GM04503 (cell line): ENCODE measurements at regions not wholly inside any gene's neighbourhood (a gene's known extent, or its start where the extent isn't known, plus 50 kb on each side); places are given as distances from the start of the nearest gene placed in this dataset.
"Not testable (repeated sequence)": the region's sequence is repeated elsewhere in the genome, so short reads cannot be mapped to it uniquely, and the experiment has no call there.

Source experiments
- DNase-seq: peaks from one replicate; pipeline ENCODE4 v3.0.0-alpha.2; 2012; ENCODE audit warnings: low read depth

DNA sequence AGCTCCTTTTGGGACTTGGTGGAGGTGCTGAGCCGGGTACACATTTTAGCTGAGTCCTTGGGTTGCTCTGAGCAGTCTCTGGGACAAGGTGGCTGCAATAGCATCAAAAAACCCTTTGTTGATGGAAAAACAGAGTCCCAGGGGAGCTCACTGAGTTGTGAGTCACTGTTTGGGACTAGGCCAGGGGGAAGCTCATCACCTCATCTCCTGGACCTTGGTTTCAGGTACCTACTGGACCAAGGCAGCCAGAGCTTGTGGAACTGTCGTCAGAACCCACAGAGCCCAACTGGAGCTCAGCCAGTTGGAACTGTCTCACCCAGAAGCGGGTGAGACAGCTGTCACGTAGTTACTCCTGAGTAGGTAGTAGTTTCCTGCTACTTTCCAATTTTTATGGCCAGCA, 146.7 kb downstream of the HLX start:
- DNase-seq = no peak

DNA sequence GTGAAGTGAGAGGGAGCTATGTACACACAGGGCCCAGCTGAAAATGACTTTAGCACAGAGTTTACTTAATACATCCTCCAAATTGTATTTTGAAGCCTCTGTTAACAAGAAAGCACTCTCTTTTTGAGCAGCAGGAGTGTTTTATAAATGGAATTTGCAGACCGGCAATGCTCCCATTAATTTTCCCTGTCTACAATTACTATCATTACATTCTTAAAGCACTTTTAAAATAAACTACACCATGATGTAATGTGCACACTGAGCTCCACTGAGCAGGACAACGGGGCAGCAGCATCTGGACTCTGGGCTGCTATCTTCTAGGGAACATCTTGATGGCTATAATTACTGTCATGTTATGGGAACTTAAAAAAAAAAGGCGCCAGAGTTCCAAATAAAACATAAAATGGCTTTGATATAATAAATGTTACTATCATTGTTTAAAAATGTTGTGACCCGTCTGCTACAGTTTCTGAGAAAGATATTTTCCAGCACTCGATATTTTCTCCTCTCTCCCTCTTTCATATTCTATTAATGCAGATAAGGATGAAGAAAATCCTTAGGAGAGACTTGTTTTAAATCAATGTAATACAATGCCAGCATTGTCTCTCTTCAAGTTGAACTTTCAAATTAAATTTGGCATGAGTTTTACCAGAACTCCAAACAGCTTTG, 150.9 kb downstream of the HLX start:
- no peak for DNase-seq

DNA sequence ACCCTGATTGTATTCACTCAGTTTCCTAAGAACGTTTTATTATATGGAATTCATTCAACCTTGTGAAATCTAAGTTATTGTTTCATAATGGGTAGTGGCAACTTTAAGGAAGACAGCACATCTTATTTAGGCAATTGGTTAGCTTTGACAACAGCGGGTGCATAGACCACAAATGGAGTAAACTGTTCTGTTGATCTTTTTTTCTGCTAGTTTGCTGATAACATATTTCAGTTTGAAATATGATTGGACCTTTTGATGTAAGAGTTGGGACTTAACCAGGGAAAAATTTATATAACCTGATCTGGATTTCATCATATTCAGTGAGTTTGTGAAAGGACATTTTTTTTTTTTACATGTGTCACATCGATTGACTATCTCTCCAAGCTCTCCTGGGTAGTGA, 151.7 kb downstream of the HLX start:
- no peak for DNase-seq

DNA sequence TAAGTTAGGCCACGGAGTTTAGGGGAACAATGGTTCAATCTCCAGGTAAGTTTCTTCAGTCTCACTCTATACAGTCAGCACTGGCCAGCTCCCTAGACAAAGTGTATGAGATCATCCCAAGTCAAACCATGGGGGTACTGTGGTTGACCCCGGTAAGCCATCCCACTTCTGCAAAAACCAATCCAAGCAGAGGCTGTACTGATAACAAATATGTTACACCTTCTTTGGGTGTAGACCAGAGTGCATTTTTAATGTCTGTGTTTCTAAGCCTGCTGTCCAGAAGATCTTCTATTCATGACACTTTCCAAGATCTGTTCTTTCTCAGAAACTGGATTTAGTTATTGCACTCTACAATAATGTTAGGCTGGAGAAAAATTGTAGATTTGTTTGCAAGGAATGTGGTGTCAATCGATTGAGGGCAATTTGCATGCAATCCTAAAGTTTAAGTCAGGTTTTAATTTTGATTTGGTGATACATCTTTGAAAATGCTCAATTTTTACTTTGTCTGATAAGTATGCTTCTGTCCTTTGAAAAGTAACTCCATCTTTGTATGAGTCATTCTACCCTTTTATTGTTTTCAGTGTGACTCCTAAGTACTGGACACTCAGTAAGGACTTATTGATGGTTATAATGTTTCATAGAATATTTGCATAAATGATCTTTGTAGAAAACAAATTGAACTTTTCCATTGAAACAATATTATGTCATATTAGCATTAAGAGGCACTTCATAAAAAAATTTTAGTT, 152.4 kb downstream of the HLX start:
- DNase-seq = no peak

DNA sequence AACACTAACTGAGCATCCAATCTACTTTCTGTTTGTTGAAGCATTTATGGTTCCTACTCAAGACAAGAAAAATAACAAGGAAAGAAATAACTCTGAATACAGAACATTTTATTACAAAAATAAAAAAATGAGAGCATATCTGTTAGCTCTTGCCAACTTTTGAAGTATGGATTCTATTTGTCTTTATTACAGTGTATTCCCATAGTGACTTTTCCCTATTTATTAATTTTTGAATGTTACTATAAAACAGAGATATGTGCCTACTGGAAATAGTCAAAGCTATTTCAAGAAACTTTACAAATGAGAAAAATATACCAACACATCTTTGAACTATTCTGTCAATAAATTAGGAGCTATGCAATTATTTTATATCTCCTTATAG, 153.0 kb downstream of the HLX start:
- DNase-seq = no peak

DNA sequence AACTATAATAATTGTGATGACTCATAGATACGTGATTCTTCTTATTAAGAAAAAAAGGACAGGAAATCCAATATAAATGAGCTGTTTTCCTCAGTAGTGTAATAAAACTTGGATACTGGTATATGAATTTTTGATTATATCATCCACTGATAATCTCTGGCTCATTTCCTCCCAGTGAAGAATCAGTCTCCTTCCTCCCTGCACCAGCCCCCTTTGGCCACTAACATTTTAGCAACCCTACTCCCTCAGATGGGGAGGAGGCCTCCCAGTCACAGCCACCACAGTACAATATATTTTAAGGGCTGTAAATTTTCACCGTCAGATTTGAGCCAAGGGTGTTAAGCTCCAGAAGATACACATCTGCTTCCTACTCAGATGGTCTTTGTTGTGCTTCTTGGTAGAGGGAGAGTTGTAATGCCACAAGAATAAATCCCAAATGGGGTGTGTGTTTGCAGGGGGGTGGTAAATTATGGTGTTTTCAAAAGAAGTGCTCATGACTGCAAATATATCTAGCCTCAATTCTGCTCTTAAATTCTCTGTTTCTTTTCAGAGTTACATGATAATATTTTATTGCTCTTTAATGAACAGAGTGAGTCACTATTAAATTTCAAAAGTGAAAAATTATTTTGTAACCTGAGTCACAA, 153.5 kb downstream of the HLX start:
- no peak for DNase-seq

DNA sequence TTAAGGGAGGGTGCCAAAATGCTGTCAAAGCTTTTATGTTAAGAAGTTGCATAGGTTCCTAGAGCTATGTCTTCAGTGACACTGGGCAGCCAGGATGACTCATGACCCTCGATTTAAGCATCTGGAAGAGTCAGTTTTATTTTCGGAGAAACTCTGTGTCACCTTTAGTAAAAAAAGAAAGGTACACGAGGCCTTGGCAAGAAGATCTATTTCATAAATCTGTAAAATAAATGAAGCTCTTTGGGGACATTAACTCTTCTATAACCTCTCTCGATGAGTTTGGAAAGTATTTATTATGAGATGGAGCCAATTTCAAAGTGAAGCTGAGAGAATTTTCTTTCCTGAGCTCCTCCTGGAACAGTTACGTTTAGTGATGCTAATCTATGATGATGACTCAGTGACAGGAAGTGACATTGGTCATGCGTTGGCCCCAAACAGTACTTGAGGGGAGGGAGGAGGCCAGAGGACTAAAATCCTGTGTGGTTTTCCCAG, 156.5 kb downstream of the HLX start:
- peak; percentile 25 for DNase-seq

DNA sequence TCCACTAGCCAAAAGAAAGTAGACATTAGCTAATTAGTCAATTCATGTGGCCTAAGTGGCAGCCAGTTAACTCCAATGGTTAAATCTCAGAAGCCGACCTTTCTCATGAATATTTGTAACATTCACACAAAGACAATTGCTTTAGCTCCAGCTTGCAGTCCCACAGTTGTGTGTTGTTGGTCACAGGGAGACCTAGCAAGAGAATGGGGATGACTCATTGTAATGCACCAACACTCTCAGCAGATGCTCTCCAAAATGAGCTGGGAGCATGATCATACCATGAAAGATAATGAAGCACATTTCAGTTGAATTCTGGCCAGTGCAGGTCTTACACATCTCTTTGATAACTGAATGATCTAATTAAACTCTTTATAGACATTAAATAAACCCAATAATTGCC, 160.4 kb downstream of the HLX start:
- peak; percentile 29 for DNase-seq

DNA sequence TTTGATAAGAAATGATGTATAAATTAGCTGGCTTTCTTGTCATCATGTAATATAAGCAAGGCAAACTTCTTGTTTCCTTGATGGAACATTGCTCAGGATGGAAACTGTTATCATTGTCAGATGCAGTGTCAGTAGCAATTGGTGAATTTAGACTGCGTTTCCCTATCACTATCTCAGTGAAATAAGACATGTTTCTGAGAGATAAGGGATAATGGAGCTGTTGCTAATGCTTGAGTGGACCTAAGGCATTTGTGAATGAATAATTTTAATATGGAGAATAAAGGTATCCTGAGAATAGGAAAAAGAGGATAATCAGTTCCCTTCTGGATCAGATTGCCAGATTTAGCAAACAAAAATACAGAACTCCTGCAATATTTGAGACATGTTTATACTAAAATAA, 160.9 kb downstream of the HLX start:
- DNase-seq = no peak

DNA sequence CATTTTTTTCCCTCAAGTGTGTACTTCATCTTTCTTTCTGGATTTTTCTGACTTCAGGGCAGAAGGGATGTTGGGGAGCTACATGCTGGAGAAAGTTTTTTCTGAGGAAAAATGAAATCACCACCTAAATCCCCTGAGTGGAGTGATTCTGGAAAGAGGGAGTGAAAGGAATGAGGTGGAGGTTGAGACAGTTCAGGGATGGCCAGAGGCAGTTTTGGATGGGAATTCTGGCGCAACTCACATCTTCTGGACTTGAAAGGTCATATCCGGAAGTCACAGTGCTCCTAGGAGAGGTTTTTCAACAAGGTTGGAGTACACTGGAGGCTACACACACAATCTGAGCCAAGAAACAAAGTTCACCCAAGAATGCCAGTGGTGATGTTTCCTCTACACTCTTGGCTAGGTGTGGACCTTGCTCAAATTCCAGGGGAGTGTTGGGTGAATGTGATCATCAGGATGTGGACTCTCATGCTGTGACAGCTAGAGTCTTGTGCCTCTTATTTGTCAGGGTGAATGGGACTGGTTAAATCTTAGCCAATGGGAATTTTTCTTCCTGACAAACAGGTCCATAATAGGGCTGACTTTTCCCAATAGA, 161.5 kb downstream of the HLX start:
- no peak for DNase-seq

DNA sequence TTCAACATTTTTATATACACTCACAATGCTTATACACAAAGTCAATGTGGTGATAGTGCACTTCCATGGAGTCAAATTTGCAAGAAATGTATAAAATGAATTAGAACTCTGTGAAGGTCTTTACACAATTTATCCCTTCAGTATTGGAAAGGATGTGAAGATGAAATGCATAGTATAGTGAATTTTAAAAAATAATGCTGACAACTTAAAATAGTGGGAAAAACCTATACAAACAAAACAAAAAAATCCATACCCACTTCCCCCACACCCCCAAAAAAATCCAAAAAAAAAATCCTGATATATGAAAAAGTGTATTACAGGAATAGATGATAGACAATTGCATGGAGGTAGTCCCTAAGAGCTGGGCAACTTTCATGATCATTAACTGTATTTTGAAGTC, 165.3 kb downstream of the HLX start:
- DNase-seq = no peak

DNA sequence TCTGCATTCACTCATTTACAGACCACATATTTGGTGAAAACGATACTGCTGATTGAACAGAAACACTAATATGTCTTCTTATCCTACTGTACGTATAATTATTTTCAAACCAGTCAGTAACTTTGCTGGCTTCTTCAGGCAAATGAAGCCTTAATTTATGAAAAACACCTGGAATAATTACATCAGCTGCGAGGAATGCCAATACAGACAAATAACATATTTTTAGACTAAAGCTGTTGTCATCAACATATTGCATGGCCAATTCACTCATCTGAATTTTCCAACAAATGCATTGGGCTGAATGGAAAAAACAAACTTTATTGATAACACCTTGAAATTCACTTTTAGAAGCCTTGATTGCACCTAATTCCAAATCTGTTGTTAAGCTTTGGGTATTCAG, 165.9 kb downstream of the HLX start:
- no peak for DNase-seq

DNA sequence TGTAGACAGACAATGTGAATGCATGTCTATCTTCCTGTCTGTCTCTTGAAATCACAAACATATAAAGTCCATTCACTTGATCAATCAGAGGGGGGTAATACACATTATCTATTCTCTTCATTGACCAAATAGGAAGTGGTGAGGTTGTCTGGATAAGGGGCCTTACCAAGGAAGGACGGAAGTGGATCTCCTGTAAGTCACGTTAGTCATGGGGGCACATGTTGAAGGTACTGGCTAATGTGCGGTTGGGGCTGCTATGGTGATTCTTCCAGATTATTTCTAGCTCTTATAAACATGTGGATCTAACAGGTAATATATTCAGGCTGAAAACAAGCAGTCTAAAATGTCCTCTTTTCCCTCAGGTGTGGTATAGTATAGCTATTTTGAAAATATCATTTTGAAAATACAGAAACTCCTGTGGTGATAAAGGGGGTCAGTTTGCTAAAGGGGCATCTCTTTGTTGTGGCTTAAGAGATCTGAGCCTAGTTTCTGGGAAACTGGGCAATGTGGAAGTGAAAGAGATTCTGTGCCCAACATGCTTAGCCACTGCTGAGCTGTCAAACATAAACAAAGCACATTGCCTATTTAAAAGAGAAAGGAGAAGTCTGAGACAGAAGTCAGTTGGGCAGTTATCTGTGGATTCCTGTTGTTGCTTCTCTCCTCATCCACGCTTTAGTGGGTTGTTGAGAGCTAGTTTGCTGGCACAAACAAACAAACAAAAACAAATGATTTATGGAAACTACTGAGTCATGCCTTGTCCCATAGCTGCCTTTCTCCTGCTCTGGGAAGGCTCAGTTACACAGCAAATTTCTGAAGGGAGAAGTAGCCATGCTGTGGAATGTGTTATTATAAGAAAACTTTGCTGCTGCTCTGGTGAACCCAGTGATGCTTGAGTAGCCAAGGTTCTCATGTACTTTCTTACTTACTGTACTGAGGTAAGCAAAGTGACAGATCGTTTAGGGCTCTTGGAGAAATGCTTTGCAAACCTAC, 166.9 kb downstream of the HLX start:
- DNase-seq = peak; percentile 23

DNA sequence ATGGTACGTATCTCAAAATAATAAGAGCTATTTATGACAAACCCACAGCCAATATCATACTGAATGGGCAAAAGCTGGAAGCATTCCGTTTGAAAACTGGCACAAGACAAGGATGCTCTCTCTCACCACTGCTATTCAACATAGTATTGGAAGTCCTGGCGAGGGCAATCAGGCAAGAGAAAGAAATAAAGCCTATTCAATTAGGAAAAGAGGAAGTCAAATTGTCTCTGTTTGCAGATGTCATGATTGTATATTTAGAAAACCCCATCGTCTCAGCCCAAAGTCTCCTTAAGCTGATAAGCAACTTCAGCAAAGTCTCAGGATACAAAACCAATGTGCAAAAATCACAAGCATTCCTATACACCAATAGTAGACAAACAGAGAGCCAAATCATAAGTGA, 172.1 kb downstream of the HLX start:
- not testable (repeated sequence) for DNase-seq

DNA sequence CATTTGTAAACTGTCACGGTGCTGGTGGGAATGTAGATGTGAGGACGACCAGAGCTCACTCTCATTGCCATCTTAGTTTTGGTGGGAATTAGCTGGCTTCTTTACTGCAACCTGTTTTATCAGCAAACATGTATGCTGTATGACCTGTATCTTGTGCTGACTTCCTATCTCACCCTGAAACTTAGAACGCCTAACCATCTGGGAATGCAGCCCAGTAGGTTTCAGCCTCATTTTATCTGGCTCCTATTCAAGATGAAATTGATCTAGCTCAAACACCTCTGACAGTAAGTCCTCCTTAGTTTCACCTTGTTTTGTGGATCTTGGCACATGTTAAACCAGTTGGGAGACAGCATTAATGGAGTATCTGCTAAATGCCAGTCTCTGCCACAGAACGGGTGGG, 174.6 kb downstream of the HLX start:
- no peak for DNase-seq

DNA sequence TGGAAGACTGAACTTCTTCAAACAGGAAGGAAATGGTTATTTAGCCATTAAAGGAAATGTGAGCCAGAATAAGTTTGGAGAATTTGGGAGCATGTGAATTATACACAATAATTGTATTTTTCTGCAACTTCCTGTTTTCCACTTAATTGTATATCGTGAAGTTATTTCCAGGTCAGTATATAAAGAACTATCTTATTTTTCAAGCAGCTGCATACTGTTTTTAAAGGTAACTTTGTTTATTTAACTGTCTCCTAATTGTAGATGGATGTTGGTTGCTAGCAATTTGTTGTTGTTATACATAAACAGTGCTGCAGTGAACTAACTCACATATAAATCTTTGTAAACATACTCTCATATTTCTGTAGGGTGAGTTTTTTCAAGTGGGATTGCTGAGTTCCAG, 180.3 kb downstream of the HLX start:
- DNase-seq = no peak

DNA sequence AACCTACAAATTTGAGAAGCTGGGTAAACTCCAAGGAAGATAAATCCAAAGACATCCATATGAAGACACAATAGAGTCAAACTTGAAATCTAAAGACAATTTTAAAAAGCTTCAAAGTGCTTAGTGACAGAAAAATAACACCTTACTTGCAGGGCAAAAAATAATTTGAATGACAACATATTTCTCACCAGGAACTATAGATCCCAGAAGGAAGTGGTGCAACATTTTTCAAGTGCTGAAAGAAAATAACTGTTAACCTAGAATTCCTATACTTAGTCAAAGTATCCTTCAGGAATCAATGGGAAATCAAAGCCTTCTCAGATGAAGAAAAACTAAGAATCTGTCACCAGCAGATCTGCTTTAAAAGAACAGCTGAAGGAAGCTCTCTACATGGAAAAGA, 184.4 kb downstream of the HLX start:
- DNase-seq = no peak

DNA sequence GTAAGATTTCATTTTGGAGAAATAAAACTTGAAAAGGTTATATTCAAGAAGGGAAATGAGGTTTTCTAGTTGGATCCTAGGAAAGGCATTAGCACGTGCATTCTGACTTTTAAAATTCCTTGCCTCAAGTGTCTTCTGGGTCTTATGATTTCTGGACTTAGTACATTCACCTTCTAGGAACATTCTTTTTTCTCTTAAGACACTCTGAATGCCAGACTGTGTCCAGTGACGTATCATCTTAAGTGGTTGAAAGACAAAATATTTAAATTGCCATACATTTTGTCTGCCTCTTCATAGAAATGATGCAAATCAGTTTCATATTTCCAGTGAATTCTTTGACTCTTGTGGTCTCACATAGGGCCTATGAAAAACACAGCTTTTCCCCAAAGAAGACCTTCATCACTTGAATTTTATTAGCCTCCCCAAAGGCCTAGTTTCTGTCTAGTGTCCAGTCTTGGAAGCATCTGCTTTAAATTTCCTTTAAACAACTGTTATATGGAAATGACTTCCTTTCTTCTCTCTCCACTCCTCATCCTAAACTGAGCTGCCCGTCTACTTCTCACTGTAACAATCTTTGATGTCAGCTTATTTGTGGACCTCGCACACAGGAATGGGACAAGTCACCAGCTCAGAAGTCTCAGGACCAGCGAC, 187.2 kb downstream of the HLX start:
- DNase-seq = no peak

DNA sequence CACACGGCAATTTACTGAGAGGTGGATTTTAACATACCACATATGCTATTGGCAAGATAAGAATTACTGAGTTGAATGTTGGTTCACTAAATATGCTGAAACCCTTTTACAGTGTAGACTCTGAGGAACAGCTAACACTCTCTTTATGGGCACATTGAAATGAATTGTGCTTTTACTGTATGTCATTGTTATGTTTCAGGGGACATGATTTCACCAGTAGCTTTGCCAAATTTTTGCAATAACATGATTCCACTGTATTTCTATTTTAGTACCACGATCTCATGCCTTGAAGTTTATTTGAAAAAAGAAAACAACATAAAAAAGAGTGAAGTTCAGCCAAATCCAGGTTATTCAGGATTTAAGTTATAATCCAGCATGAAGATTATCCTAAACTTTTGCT, 188.5 kb downstream of the HLX start:
- no peak for DNase-seq

DNA sequence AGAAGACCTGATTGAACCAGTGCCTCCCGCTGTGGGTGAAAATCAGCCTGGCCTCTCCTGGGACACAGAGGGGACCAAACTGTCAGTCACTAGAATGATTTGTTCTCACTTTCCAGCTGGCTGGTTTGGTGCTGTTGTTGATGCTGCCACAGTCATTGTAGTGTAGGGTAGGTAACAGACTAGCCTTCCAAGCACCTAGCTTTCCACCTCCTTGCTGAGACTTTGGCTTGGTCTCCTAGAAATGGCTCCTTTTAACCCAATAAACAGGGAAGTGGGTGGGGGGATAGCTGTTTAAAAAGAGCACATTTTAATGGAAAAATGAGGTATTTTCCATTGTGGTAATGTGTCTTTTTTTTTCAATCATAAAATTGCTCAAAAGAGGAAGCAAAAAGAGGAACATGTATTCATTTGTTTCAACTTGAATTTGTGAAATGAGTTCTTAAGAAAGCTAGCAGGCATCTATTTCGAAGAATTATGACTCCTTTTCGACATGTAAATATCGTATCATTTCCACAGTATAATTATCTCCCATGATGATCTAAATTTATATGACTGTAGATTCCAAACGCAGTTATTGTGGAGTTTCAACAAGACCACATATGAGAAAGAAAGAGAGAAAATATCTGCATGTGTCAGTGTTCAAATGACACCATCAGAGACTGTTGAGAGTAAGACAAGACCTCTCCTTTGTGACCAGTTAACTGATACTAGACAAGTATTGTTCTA, 190.1 kb downstream of the HLX start:
- no peak for DNase-seq

DNA sequence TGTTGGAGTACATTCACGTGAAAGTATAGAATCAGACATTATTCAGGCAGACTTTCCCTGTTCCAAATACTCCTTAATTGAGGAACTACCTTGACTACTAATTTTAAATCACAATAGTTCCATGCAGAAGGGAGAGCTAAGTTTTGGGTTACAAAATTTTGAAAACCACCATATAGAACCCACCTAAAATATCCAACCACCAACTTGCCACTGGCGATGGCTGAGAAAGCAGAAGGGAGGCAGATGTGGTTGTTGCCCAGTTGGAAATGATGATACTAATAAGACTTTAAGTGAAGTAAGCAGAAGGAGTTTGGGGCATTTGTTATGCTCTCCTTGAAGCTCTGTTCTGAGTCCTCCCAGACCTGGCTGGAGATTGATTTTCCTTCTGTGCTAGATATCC, 190.7 kb downstream of the HLX start:
- no peak for DNase-seq
